Osteoblast (primary cell): ENCODE measurements at regions not wholly inside any gene's neighbourhood (a gene's known extent, or its start where the extent isn't known, plus 50 kb on each side); places are given as distances from the start of the nearest gene placed in this dataset.

Experiments used
- DNase-seq: peaks from one replicate; pipeline ENCODE4 v3.0.0; 2011; ENCODE audit warnings: low spot score, mixed read lengths; ENCODE audit not compliant: insufficient read length; ENCODE audit errors: missing footprints
- H2AFZ ChIP-seq: 2 replicates; pipeline ENCODE4 v1.6.0; 2011; ENCODE audit warnings: mild to moderate bottlenecking, low read length
- H3K27ac ChIP-seq: 2 replicates; pipeline ENCODE4 v1.5.1; 2011; ENCODE audit warnings: mild to moderate bottlenecking, low read depth, low read length, moderate library complexity
- H3K27me3 ChIP-seq: 2 replicates; pipeline ENCODE4 v1.6.0; 2012; ENCODE audit warnings: mild to moderate bottlenecking, control low read depth, inconsistent platforms, low read length, moderate library complexity; ENCODE audit not compliant: insufficient read depth
- H3K36me3 ChIP-seq: 2 replicates; pipeline ENCODE4 v1.5.1; 2011; ENCODE audit warnings: mild to moderate bottlenecking, low read length, control low read depth, moderate library complexity; ENCODE audit not compliant: insufficient read depth
- H3K4me1 ChIP-seq: 2 replicates; pipeline ENCODE4 v1.5.1; 2011; ENCODE audit warnings: mild to moderate bottlenecking, low read length, control low read depth, moderate library complexity; ENCODE audit not compliant: insufficient read depth
- H3K4me2 ChIP-seq: 2 replicates; pipeline ENCODE4 v1.6.0; 2011; ENCODE audit warnings: mild to moderate bottlenecking, low read length; ENCODE audit not compliant: insufficient read depth
- H3K4me3 ChIP-seq: fragments of 200-600 bp; sonication (generic); 3 replicates; pipeline ENCODE4 v1.5.1; 2012; ENCODE audit warnings: mild to moderate bottlenecking, low read length, inconsistent platforms; ENCODE audit not compliant: insufficient read depth
- H3K79me2 ChIP-seq: 2 replicates; pipeline ENCODE4 v1.6.0; 2012; ENCODE audit warnings: mild to moderate bottlenecking, low read length, control low read depth, inconsistent platforms; ENCODE audit not compliant: insufficient read depth
- H3K9me3 ChIP-seq: 2 replicates; pipeline ENCODE4 v1.5.1; 2011; ENCODE audit warnings: low read depth, low read length, control low read depth
- H4K20me1 ChIP-seq: 2 replicates; pipeline ENCODE4 v1.6.0; 2012; ENCODE audit warnings: mild to moderate bottlenecking, low read length, control low read depth; ENCODE audit not compliant: insufficient read depth
- TF ChIP-seq, protein P1 (sequence below): IDR thresholded peaks from 2 replicates; pipeline ENCODE4 v1.5.1; 2011; ENCODE audit warnings: mild to moderate bottlenecking, low read depth, low read length, moderate library complexity; ENCODE audit errors: extremely low read depth

GRCh38 chr10:8893102-8893501, 838.6 kb downstream of the GATA3 start:
- Histone ChIP-seq H3K27me3 (no peaks in the 10 kb centered on the region), H3K4me1 (no peaks in the 10 kb centered on the region), H3K79me2 (no peaks in the 10 kb centered on the region), H4K20me1 (no peaks in the 10 kb centered on the region), H3K4me2 (no peak overlapping the region), H3K27ac (no peak overlapping the region), H3K4me3 (no peak overlapping the region), H2AFZ (no peak overlapping the region), H3K9me3 (no peaks in the 10 kb centered on the region), H3K36me3 (no peaks in the 10 kb centered on the region)
- DNase-seq: no peak
- TF ChIP-seq, protein P1, sequence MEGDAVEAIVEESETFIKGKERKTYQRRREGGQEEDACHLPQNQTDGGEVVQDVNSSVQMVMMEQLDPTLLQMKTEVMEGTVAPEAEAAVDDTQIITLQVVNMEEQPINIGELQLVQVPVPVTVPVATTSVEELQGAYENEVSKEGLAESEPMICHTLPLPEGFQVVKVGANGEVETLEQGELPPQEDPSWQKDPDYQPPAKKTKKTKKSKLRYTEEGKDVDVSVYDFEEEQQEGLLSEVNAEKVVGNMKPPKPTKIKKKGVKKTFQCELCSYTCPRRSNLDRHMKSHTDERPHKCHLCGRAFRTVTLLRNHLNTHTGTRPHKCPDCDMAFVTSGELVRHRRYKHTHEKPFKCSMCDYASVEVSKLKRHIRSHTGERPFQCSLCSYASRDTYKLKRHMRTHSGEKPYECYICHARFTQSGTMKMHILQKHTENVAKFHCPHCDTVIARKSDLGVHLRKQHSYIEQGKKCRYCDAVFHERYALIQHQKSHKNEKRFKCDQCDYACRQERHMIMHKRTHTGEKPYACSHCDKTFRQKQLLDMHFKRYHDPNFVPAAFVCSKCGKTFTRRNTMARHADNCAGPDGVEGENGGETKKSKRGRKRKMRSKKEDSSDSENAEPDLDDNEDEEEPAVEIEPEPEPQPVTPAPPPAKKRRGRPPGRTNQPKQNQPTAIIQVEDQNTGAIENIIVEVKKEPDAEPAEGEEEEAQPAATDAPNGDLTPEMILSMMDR: no peak

DNA sequence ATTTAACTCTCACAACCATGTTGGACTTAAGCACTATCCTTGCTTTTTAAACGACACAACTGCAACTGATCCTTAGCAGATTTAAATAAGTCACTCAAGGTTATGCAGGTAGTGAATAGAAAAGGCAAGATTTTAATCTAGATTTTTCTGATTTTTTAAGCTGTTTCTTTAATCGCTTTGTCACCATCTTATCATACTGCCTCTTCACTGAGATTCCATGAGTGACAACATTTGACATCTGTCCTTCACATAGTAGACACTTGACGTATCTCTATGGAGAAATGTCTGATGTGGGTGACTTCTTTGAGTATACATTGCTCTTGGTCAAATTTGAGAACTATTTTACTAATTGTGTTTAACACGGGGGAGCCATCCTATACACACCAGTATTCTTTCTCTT, 839.7 kb downstream of the GATA3 start:
- H4K20me1 ChIP-seq: no peaks in the 10 kb centered on the region
- no peaks in the 10 kb centered on the region for H3K79me2 ChIP-seq
- TF ChIP-seq, protein P1: no peak
- no peaks in the 10 kb centered on the region for H3K4me1 ChIP-seq
- no peaks in the 10 kb centered on the region for H3K9me3 ChIP-seq
- H3K36me3 ChIP-seq: no peaks in the 10 kb centered on the region
- no peak for DNase-seq
- H3K4me3 ChIP-seq: no peak overlapping the region
- H2AFZ ChIP-seq: no peak overlapping the region
- H3K4me2 ChIP-seq: no peak overlapping the region
- H3K27me3 ChIP-seq: no peaks in the 10 kb centered on the region
- H3K27ac ChIP-seq: no peak overlapping the region

DNA sequence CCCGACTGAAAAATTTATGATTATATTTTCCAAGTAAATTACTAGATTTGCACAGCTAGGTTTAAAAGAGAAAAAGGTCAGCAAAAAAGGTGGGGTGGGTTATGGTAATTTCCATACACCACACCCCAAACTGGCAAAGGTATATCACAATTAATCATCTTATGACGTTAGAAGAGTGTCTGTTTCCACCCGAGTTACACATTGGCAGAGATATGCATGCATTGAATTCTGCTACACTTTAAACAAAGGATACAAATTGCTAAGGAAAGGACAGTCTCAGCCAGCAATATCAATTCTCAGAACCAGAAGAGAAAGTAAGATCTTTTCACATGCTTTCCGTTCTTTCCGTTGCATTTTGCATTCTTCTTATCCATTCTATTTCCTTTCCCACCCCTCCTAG, 843.3 kb downstream of the GATA3 start:
- Histone ChIP-seq H3K4me1 (no peaks in the 10 kb centered on the region), H3K36me3 (no peaks in the 10 kb centered on the region), H3K4me3 (no peak overlapping the region), H3K27me3 (no peaks in the 10 kb centered on the region), H3K9me3 (no peaks in the 10 kb centered on the region), H4K20me1 (no peaks in the 10 kb centered on the region), H3K79me2 (no peaks in the 10 kb centered on the region), H3K4me2 (no peak overlapping the region), H2AFZ (no peak overlapping the region), H3K27ac (no peak overlapping the region)
- TF ChIP-seq, protein P1: no peak
- DNase-seq: no peak

DNA sequence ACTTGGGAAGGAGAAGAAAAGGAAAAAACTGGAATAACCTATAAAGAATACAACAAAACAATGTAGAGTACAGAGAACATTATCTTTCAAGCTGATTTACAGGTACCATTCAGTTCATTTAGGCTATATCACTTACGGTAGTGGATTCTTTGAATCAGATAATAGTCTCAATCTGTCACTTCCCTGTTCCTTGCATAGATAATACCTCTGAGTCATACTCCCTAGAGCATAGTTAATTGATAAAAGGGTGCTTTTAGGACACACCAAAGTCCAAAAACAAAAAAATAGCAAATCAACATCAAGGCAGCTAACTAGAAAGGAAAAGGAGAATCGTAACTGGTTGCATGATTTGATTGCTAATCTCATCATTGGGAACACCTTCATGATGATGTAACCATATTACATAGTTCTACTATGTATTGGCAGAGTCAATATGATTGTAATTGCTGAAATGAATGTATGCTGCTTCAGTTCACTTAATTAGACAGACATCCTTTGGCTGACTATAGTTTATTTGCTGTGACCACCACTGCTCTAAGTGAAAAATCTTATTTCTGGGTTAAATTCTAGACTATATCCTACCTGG, 844.4 kb downstream of the GATA3 start:
- H3K4me3 ChIP-seq: no peak overlapping the region
- H3K4me2 ChIP-seq: no peak overlapping the region
- DNase-seq: no peak
- H3K79me2 ChIP-seq: no peaks in the 10 kb centered on the region
- H3K27me3 ChIP-seq: no peaks in the 10 kb centered on the region
- H3K36me3 ChIP-seq: no peaks in the 10 kb centered on the region
- H3K27ac ChIP-seq: no peak overlapping the region
- no peaks in the 10 kb centered on the region for H3K4me1 ChIP-seq
- H3K9me3 ChIP-seq: no peaks in the 10 kb centered on the region
- TF ChIP-seq, protein P1: no peak
- no peaks in the 10 kb centered on the region for H4K20me1 ChIP-seq
- H2AFZ ChIP-seq: no peak overlapping the region
